Upper lobe of right lung (tissue), 1 donor: ENCODE measurements at regions not wholly inside any gene's neighbourhood (a gene's known extent, or its start where the extent isn't known, plus 50 kb on each side); places are given as distances from the start of the nearest gene placed in this dataset.

Source experiments
- ATAC-seq: fragments of 200-7000 bp; cut with Tn5 transposase; one replicate; pipeline ENCODE4 v1.9.1; 2020; ENCODE audit warnings: mild to moderate bottlenecking, moderate library complexity
- DNase-seq: peaks from one replicate; pipeline ENCODE4 v3.0.0-alpha.2; 2020
- H3K27ac ChIP-seq: fragments of 200-600 bp; one replicate; pipeline ENCODE4 v1.8.0; 2022
- H3K27me3 ChIP-seq: fragments of 200-600 bp; one replicate; pipeline ENCODE4 v1.8.0; 2022; ENCODE audit warnings: mild to moderate bottlenecking
- H3K36me3 ChIP-seq: fragments of 200-600 bp; one replicate; pipeline ENCODE4 v1.8.0; 2022
- H3K4me1 ChIP-seq: fragments of 200-600 bp; one replicate; pipeline ENCODE4 v1.8.0; 2022
- H3K4me3 ChIP-seq: fragments of 200-600 bp; one replicate; pipeline ENCODE4 v1.8.0; 2022; ENCODE audit warnings: mild to moderate bottlenecking
- H3K9me3 ChIP-seq: fragments of 200-600 bp; one replicate; pipeline ENCODE4 v1.8.0; 2022
- CTCF ChIP-seq: fragments of 200-600 bp; IDR thresholded peaks from one replicate; pipeline ENCODE4 v1.8.0; 2022; ENCODE audit warnings: antibody characterized with exemption
- intact Hi-C: fragments of 100-400 bp; cut with DNase I; formaldehyde crosslinking; loops from one replicate; pipeline ENCODE4 v1.11.0; 2022
- donor health status: DM: no; HTN: yes; CAD: no; lungs with severe emphysema.

GRCh38 chr21:27110956-27111355 lies 144.1 kb upstream of the ADAMTS5 start:
- no peak for DNase-seq
- no peaks in the 10 kb centered on the region for H3K9me3 ChIP-seq
- intact Hi-C loops: no loop called here

GRCh38 chr21:27108701-27109100 lies 141.8 kb upstream of the ADAMTS5 start:
- H3K4me3 ChIP-seq: no peak overlapping the region

More at GRCh38 chr21:27110956-27111355, 144.1 kb upstream of the ADAMTS5 start:
- Histone ChIP-seq H3K27ac (no peak overlapping the region), H3K4me3 (no peak overlapping the region), H3K27me3 (no peaks in the 10 kb centered on the region), H3K36me3 (no peaks in the 10 kb centered on the region), H3K4me1 (no peaks in the 10 kb centered on the region)
- TF ChIP-seq CTCF: no peak
- ATAC-seq: no peak

GRCh38 chr21:27108228-27108627 lies 141.3 kb upstream of the ADAMTS5 start:
- no peak for DNase-seq
- TF ChIP-seq CTCF: no peak
- H3K27me3 ChIP-seq: no peaks in the 10 kb centered on the region
- H3K9me3 ChIP-seq: no peaks in the 10 kb centered on the region
- intact Hi-C loops: no loop called here
- no peak overlapping the region for H3K4me3 ChIP-seq
- H3K27ac ChIP-seq: no peak overlapping the region
- no peaks in the 10 kb centered on the region for H3K4me1 ChIP-seq
- H3K36me3 ChIP-seq: no peaks in the 10 kb centered on the region
- ATAC-seq: no peak

More at GRCh38 chr21:27108701-27109100, 141.8 kb upstream of the ADAMTS5 start:
- no peaks in the 10 kb centered on the region for H3K4me1 ChIP-seq
- ATAC-seq: no peak
- no peak overlapping the region for H3K27ac ChIP-seq
- no peak for TF ChIP-seq CTCF
- intact Hi-C loops: no loop called here
- no peaks in the 10 kb centered on the region for H3K27me3 ChIP-seq
- DNase-seq: no peak
- H3K9me3 ChIP-seq: no peaks in the 10 kb centered on the region
- H3K36me3 ChIP-seq: no peaks in the 10 kb centered on the region

- Histone ChIP-seq H3K9me3 (no peaks in the 10 kb centered on the region), H3K36me3 (no peaks in the 10 kb centered on the region), H3K27me3 (no peaks in the 10 kb centered on the region), H3K27ac (no peak overlapping the region), H3K4me1 (no peaks in the 10 kb centered on the region), H3K4me3 (no peak overlapping the region)
- TF ChIP-seq CTCF: no peak
- ATAC-seq (no peak), DNase-seq (no peak)
- intact Hi-C loops: no loop called here
Measured at GRCh38 chr21:27104846-27105431, 138.1 kb upstream of the ADAMTS5 start.

DNA sequence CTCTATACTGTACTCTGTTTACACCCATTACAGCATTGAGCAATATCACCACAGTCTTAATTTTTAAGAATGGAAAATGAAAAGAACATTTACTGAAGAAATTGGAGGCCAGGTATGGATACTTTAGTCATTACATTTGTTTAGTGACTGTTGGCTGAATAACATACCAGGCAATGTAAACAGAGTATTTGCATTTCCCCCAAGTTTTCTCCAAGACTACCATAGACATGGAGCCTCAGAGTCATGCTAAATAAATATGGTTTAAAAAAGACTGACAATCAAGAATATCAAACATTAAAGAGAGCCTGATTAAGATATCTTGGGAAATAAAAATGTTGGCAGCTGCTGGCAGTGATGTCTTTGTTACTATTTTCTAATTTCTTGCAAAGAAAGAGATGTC lies 136.9 kb upstream of the ADAMTS5 start:
- Histone ChIP-seq H3K27ac (no peak overlapping the region), H3K27me3 (no peaks in the 10 kb centered on the region), H3K36me3 (no peaks in the 10 kb centered on the region), H3K9me3 (no peaks in the 10 kb centered on the region), H3K4me1 (no peaks in the 10 kb centered on the region), H3K4me3 (no peak overlapping the region)
- no peak for TF ChIP-seq CTCF
- DNase-seq (no peak), ATAC-seq (no peak)
- intact Hi-C loops: no loop called here

GRCh38 chr21:27101523-27101922 lies 134.6 kb upstream of the ADAMTS5 start:
- ATAC-seq: no peak
- H3K36me3 ChIP-seq: no peaks in the 10 kb centered on the region

More at GRCh38 chr21:27101523-27101922, 134.6 kb upstream of the ADAMTS5 start:
- no peak for DNase-seq
- no peak overlapping the region for H3K4me3 ChIP-seq
- no peaks in the 10 kb centered on the region for H3K4me1 ChIP-seq
- intact Hi-C loops: no loop called here
- no peaks in the 10 kb centered on the region for H3K9me3 ChIP-seq
- no peaks in the 10 kb centered on the region for H3K27me3 ChIP-seq
- no peak for TF ChIP-seq CTCF
- no peak overlapping the region for H3K27ac ChIP-seq
